T1000 (cell line): ENCODE measurements at regions not wholly inside any gene's neighbourhood (a gene's known extent, or its start where the extent isn't known, plus 50 kb on each side); places are given as distances from the start of the nearest gene placed in this dataset.
"Not testable (repeated sequence)": the region's sequence is repeated elsewhere in the genome, so short reads cannot be mapped to it uniquely, and the experiment has no call there.

Experiments
- DNase-seq: peaks from one replicate; lab custom pipeline; 2025; ENCODE audit warnings: mixed read lengths; lab: John Stamatoyannopoulos, UW

GRCh38 chr2:144670080-144670479 lies 150.2 kb upstream of the ZEB2 start:
- DNase-seq = no peak

GRCh38 chr2:144669196-144669987 lies 149.5 kb upstream of the ZEB2 start:
- no peak for DNase-seq

DNA sequence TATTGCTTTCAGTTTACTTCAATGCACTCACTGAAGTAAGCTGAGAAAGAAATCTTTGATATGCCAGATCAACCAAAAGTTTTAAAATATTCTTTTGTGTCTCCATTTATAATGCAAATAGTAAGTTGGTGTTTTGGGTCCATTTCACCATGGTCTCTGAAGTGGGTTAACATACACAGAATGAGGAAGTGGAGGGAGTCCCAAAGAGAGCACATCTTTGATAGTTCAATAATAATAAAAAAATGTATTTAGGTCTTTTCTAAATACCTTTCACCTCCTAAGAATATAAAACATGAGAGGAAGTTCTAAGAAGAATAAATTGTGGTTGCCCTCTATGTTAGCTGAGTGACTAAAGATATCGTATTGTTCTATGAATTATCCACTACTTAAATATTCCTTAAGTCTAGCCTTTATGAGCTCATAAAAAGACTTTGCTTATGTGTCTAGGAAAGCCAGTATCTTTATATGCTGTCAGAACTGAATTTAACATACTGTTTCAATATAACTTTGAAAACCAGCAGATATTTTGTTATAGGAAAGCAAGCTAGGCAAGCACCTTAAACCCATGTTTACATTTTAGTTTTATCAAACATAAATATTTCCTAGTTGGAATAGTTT lies 148.7 kb upstream of the ZEB2 start:
- no peak for DNase-seq

- DNase-seq = no peak
Observed at GRCh38 chr2:144666032-144666431, 146.1 kb upstream of the ZEB2 start.

- DNase-seq = no peak
Observed at GRCh38 chr2:144663207-144663606, 143.3 kb upstream of the ZEB2 start.

DNA sequence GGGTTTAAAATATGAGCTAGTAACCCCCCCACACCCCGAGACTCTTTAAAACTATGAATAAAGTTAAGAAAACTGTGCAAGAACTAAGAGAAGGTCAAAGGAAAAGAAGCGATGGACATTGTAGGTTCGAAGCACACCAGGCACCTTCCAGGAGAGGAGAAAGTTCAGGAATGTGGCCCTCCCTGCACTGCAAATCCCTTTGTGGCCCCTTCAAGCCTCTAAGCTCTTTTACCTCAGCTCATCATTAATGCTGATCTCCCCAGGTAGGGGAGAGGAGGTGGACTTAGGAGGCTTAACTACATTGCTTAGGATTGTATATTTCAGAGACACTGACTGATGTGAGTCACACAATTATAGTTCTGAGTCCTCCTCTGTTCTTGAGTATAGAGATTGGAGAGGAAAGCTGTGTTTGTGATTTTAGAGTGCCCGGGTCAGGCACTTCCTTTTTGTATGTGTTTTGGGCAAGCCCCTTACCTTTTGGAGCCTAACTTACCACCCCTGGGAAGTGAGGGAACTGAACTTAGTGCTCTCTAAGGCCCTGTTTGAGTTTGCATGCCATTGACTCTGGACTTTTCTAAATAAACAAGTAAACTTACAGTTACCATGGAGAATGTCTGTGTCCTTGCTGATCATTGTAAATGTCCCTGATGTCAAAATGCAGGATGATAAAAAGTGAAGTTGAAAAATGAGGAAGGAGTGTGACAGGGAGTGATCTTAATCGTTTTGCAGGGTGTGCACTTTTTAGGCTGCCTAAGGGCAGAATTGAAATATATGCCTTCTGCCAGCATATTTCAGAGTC lies 140.8 kb upstream of the ZEB2 start:
- DNase-seq = no peak

DNA sequence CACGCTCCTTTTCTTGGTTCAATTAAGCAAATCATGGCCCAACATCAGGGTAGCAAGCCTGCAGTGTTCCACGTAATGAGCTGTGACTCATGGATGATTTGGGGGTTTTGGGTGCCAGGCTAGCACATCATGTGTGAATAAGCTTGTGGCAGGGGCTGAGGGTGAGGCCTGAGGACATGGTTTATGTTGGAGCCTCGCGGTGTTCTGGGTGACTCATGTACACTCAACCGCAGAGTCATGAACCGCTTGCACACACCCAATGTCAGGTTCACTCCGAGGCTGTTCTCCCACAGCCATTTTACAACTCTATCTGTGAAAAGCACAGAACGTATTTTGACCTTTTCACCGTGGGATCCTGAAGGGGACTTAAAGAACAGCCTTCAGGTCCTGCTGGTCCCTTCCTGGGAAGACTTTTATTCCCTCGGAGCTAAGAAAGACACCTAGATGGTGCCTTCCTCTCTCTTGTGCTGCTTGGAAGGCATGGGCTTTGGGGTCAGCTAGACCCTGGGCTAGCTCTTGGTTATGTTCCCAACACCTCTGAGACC lies 139.9 kb upstream of the ZEB2 start:
- DNase-seq = peak; percentile 68

GRCh38 chr2:144654523-144654922 lies 134.6 kb upstream of the ZEB2 start:
- no peak for DNase-seq

GRCh38 chr2:144650907-144651306 lies 131.0 kb upstream of the ZEB2 start:
- DNase-seq = no peak

- DNase-seq = no peak
Observed at GRCh38 chr2:144648837-144649465, 129.0 kb upstream of the ZEB2 start.

DNA sequence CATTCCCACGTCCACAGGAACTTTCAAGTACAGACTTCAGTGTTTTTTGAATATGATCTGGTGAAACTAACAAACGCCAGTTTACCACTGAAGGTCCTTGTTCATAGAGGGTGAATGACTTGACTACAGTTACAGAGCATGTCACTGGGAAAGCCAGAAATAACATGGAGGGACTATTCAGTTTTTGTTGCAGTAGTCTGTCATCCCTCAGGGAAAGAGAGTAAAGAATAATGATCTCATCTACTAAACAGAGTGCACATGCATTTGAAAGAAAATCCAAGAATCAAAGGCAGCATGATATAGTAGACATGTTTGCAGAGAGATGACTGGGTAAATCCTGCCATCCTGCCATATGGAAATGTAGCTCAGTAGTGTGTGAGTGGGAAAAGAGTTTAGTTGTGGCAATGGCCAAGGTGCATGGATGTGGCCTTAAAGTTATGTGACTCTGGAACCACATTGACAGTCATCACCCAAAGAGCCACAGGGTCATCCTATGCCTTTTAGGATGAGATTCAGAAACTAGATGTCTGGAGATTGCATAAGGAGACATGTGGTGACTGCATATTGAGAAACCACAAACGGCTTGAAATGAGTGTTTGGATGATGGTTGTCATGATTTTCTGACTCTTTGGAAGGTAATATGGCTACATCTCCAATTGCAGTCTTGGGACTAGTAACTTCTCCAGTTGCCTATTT lies 125.3 kb upstream of the ZEB2 start:
- no peak for DNase-seq

GRCh38 chr2:144644549-144644948 lies 124.6 kb upstream of the ZEB2 start:
- DNase-seq = no peak

DNA sequence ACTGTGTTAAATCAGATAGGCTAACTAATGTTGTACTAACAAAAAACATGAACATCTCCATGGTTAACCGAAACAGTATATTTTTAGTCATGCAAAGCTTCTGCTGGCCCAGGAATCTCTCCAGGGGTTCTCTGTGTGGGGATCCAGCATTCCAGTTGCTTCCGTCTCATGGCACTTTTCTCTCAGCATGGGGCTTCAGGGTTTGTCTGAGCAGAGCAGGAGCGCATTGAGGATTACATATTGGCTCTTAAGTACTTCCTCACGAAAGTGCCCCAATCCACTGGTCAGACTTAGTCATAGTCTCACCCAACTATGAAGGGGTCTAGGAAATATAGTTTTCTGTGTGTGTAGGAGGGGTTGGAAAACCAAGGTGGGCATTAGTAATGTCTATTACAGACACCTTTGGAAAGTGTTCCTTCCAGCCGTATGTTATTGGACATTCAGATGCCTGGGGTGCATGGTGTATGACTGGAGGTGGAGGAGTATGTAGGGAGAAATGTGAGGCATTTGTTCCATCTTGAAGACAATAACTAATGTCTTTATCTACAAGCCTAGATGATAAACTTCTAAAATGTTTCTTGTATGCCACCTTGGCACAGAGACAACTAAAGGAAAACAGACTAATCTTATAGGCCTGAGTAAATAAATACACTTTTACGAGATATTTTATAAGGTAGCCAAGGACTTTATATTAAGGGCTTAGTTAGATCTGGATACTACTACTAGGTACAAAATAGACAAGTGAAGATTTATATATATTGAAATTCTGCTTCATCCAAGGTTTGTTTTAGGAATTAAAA lies 123.8 kb upstream of the ZEB2 start:
- no peak for DNase-seq

GRCh38 chr2:144642856-144643255 lies 122.9 kb upstream of the ZEB2 start:
- no peak for DNase-seq

- DNase-seq = no peak
Observed at GRCh38 chr2:144642131-144642530, 122.2 kb upstream of the ZEB2 start.

DNA sequence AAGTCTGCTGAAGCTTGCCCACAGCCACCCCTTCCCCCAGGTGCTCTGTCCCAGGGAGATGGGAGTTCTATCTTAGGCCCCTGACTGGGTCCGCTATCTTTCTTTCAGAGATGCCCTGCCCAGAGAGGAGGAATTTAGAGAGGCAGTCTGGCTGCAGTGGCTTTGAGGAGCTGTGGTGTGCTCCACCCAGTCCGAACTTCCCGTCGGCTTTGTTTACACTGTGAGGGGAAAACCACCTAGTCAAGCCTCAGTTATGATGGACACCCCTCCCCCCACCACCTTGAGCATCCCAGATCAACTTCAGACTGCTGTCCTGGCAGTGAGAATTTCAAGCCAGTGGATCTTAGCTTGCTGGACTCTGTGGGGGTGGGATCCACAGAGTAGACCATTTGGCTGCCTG lies 118.3 kb upstream of the ZEB2 start:
- DNase-seq = not testable (repeated sequence)

DNA sequence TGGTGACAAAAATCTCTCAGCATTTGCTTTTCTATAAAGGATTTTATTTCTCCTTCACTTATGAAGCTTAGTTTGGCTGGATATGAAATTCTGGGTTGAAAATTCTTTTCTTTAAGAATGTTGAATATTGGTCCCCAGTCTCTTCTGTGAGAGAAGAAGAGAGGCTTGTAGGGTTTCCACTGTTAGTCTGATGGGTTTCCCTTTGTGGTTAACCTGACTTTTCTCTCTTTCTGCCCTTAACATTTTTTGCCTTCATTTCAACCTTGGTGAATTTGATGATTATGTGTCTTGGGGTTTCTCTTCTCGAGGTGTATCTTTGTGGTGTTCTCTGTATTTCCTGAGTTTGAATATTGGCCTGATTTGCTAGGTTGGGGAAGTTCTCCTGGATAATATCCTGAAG lies 116.9 kb upstream of the ZEB2 start:
- DNase-seq = not testable (repeated sequence)

DNA sequence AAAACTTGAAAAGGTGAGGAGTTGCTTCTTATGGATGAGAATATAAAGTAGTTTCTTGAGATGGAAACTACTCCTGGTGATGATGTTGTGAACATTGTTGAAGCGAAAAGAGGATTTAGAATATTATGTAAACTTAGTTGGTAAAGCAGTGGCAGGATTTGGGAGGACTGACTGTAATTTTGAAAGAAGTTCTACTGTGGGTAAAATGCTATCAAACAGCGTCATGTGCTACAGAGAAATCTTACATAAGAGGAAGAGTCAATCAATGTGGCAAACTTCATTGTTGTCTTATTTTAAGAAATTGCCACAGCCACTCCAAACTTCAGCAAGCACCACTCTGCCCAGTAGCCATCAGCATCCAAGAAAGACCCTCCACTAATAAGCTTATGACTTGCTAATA lies 112.9 kb upstream of the ZEB2 start:
- DNase-seq = no peak

DNA sequence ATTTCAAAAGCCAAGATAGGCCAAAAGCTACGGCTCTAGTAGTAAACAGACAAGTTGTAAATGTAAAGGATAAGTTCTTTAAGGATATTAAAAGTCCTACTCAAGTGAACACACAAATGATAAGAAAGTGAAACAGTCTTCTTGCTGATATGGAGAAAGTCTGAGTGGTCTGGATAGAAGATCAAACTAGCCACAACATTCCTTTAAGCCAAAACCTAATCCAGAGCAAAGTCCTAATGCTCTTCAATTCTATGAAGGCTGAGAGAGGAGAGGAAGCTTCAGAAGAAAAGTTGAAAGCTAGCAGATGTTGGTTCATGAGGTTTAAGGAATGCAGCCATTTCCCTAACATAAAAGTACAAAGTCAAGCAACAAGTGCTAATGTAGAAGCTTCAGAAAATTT lies 111.7 kb upstream of the ZEB2 start:
- DNase-seq = no peak

GRCh38 chr2:144630459-144631215 lies 110.7 kb upstream of the ZEB2 start:
- no peak for DNase-seq
